ENCODE measurements at regions not wholly inside any gene's neighbourhood (a gene's known extent, or its start where the extent isn't known, plus 50 kb on each side); places are given as distances from the start of the nearest gene placed in this dataset.

GRCh38 chr12:88698471-88698870 lies 118.2 kb upstream of the KITLG start:
- TF ChIP-seq ZNF274 (IDR thresholded peaks at IDR 0.05; ENCODE audit: low read depth, low read length) (no peak), YY1 (IDR thresholded peaks at IDR 0.05; ENCODE audit: insufficient read depth, insufficient read length) (no peak)
